ENCODE measurements at regions not wholly inside any gene's neighbourhood (a gene's known extent, or its start where the extent isn't known, plus 50 kb on each side); places are given as distances from the start of the nearest gene placed in this dataset.

DNA sequence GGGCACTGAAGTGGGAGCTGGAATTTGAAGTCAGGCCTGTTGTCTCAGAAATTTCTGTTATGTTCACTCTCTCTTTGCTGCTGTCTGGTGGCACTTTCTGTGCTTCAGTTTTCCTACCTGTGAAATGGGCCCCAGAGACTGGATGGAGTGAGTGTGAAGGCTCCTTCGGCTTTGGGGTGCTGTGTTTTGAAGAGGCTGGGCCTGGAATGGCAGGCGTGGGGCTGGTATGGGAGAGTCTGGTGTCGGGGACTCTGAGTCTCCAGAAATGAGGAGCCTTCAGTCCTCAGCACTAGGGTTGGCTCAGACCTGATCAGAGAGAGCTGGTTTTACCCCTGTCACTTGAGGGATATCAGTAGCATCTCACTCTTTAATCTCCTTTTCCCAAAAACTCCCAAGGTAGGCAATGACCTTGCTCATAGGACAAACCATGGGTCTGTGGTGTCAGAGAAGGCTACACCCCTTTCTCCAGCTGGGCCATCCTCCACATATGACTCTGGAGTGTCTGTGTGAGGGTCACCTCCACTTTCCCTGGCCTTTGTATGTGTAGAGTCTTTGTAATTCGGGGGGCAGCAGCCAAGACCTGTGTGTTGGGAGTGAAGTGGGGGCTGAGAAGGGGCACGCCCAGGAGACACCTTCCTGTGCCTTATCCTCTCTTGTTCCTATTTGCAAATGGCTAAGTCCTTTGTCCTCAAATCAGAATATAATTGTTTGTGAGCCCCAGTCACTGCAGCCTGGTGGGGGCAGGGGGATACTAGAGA lies 279.9 kb downstream of the PTPRU start:
- no peak for DNase-seq (ENCODE audit: low read depth)
- H3K4me3 ChIP-seq (ENCODE audit: low read depth, low read length): no peak overlapping the region
- TF ChIP-seq MAX (IDR thresholded peaks at IDR 0.05; ENCODE audit: low read depth, low read length) (no peak), MYC (IDR thresholded peaks at IDR 0.05; ENCODE audit: low read depth, low read length) (no peak), CTCF (IDR thresholded peaks at IDR 0.05; ENCODE audit: low read depth, low read length) (no peak), POLR2A (IDR thresholded peaks at IDR 0.05; ENCODE audit: extremely low read depth, insufficient read length) (no peak)

DNA sequence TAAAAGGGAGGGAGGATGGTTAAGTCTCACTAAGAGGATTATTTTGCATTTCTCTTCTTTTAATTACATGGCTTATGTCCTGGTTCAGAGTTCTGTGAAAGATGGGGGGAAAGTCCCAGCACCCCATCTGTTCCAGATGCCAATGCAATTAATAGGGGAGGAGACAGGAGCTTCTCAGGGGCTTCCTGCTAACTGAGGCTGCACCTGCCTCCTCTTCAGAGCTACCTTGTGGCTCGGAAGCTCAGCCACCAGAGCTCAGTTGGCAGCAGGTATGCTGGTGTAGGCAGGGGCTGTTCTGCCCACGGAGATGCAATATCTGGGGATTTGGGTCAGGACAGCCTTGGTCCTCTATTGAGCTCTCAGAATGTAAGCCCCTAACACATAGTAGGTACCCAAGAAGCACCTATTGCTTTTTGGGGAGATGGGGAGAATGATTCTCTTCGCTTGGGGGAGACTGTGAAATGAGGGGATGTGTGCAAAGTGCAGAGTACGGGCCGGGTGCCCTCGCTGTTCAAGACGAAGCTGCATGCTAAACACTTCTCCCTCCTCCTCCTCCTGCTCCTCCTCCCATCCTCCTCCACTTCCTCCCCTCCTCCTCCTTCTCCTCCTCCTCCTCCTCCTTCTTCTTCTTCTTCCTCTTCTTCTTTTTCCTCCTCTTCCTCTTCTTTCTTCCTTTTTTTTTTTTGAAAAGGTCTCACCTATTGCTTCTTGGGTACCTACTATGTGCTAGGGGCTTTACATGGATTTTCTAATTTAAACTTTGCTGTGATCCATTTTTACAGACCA lies 279.0 kb downstream of the PTPRU start:
- no peak overlapping the region for H3K4me3 ChIP-seq (ENCODE audit: low read depth, low read length)
- no peak for TF ChIP-seq MAX (IDR thresholded peaks at IDR 0.05; ENCODE audit: low read depth, low read length)
- no peak for DNase-seq (ENCODE audit: low read depth)

GRCh38 chr1:29514361-29515169 lies 278.2 kb downstream of the PTPRU start:
- no peak for DNase-seq (ENCODE audit: low read depth)
- no peak overlapping the region for H3K4me3 ChIP-seq (ENCODE audit: low read depth, low read length)
- no peak for TF ChIP-seq MYC (IDR thresholded peaks at IDR 0.05; ENCODE audit: low read depth, low read length)
- TF ChIP-seq MAX (IDR thresholded peaks at IDR 0.05; ENCODE audit: low read depth, low read length): no peak
- no peak for TF ChIP-seq CTCF (IDR thresholded peaks at IDR 0.05; ENCODE audit: low read depth, low read length)
- TF ChIP-seq POLR2A (IDR thresholded peaks at IDR 0.05; ENCODE audit: extremely low read depth, insufficient read length): no peak

GRCh38 chr1:29513357-29513756 lies 277.0 kb downstream of the PTPRU start:
- DNase-seq (ENCODE audit: low read depth): peak; percentile 45
- TF ChIP-seq POLR2A (IDR thresholded peaks at IDR 0.05; ENCODE audit: extremely low read depth, insufficient read length) (no peak), MYC (IDR thresholded peaks at IDR 0.05; ENCODE audit: low read depth, low read length) (no peak), CTCF (IDR thresholded peaks at IDR 0.05; ENCODE audit: low read depth, low read length) (peak; percentile 46)

DNA sequence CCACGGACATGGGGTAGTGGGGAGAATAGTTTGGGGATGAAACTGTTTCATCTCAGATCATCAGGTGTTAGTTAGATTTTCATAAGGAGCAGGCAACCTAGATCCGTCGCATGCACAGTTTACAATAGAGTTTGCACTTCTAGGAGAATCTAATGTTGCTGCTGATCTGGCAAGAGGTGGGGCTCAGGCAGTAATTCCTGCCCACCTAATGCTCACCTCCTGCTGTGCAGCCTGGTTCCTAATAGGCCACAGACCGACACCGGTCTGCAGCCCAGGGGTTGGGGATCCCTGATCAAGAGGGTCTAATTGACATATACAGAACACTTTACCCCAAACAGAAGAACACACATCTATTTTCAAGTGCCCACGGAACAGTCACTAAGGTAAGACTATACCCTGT lies 275.1 kb downstream of the PTPRU start:
- no peak for TF ChIP-seq MAX (IDR thresholded peaks at IDR 0.05; ENCODE audit: low read depth, low read length)
- no peak for TF ChIP-seq CTCF (IDR thresholded peaks at IDR 0.05; ENCODE audit: low read depth, low read length)
- TF ChIP-seq POLR2A (IDR thresholded peaks at IDR 0.05; ENCODE audit: extremely low read depth, insufficient read length): no peak
- TF ChIP-seq MYC (IDR thresholded peaks at IDR 0.05; ENCODE audit: low read depth, low read length): no peak
- H3K4me3 ChIP-seq (ENCODE audit: low read depth, low read length): no peak overlapping the region
- DNase-seq (ENCODE audit: low read depth): no peak

More at GRCh38 chr1:29513357-29513756, 277.0 kb downstream of the PTPRU start:
- H3K4me3 ChIP-seq (ENCODE audit: low read depth, low read length): no peak overlapping the region

Measured in NB4 (cell line).